ENCODE measurements at regions not wholly inside any gene's neighbourhood (a gene's known extent, or its start where the extent isn't known, plus 50 kb on each side); places are given as distances from the start of the nearest gene placed in this dataset.

GRCh38 chr13:31455581-31455980 is 255.8 kb downstream of the B3GLCT start:
- H3K27me3 Mint-ChIP-seq (ENCODE audit: unreplicated experiment) = no peaks in the 10 kb centered on the region
- H3K9me3 Mint-ChIP-seq (ENCODE audit: unreplicated experiment) = no peaks in the 10 kb centered on the region
- peaks cover 2% of the 10 kb centered on the region for H3K4me1 Mint-ChIP-seq (ENCODE audit: low read depth, unreplicated experiment)
- no peaks in the 10 kb centered on the region for H3K36me3 Mint-ChIP-seq (ENCODE audit: unreplicated experiment)
- no peak overlapping the region for H3K27ac Mint-ChIP-seq (ENCODE audit: unreplicated experiment)
- no peak for DNase-seq
- TF ChIP-seq CTCF (IDR thresholded peaks at IDR 0.05; ENCODE audit: partially characterized antibody, unreplicated experiment) = no peak
- no peak overlapping the region for H3K4me3 Mint-ChIP-seq (ENCODE audit: unreplicated experiment)

GRCh38 chr13:31456056-31456455 is 256.3 kb downstream of the B3GLCT start:
- no peak overlapping the region for H3K4me3 Mint-ChIP-seq (ENCODE audit: unreplicated experiment)
- TF ChIP-seq CTCF (IDR thresholded peaks at IDR 0.05; ENCODE audit: partially characterized antibody, unreplicated experiment) = no peak

GRCh38 chr13:31460061-31460460 is 260.3 kb downstream of the B3GLCT start:
- Mint-ChIP-seq H3K9me3 (ENCODE audit: unreplicated experiment) (no peaks in the 10 kb centered on the region), H3K4me3 (ENCODE audit: unreplicated experiment) (no peak overlapping the region), H3K27ac (ENCODE audit: unreplicated experiment) (no peak overlapping the region), H3K27me3 (ENCODE audit: unreplicated experiment) (no peaks in the 10 kb centered on the region), H3K4me1 (ENCODE audit: low read depth, unreplicated experiment) (peaks cover 2% of the 10 kb centered on the region), H3K36me3 (ENCODE audit: unreplicated experiment) (no peaks in the 10 kb centered on the region)
- no peak for TF ChIP-seq CTCF (IDR thresholded peaks at IDR 0.05; ENCODE audit: partially characterized antibody, unreplicated experiment)
- no peak for DNase-seq

More at GRCh38 chr13:31456056-31456455, 256.3 kb downstream of the B3GLCT start:
- peaks cover 2% of the 10 kb centered on the region for H3K4me1 Mint-ChIP-seq (ENCODE audit: low read depth, unreplicated experiment)
- H3K9me3 Mint-ChIP-seq (ENCODE audit: unreplicated experiment) = no peaks in the 10 kb centered on the region
- DNase-seq = no peak
- H3K27me3 Mint-ChIP-seq (ENCODE audit: unreplicated experiment) = no peaks in the 10 kb centered on the region
- H3K27ac Mint-ChIP-seq (ENCODE audit: unreplicated experiment) = no peak overlapping the region
- no peaks in the 10 kb centered on the region for H3K36me3 Mint-ChIP-seq (ENCODE audit: unreplicated experiment)

- Mint-ChIP-seq H3K4me3 (ENCODE audit: unreplicated experiment) (no peak overlapping the region), H3K27me3 (ENCODE audit: unreplicated experiment) (no peaks in the 10 kb centered on the region), H3K36me3 (ENCODE audit: unreplicated experiment) (no peaks in the 10 kb centered on the region), H3K27ac (ENCODE audit: unreplicated experiment) (no peak overlapping the region), H3K4me1 (ENCODE audit: low read depth, unreplicated experiment) (no peaks in the 10 kb centered on the region), H3K9me3 (ENCODE audit: unreplicated experiment) (no peaks in the 10 kb centered on the region)
- no peak for DNase-seq
- no peak for TF ChIP-seq CTCF (IDR thresholded peaks at IDR 0.05; ENCODE audit: partially characterized antibody, unreplicated experiment)
Observed at GRCh38 chr13:31461923-31462322, 262.1 kb downstream of the B3GLCT start.

GRCh38 chr13:31462766-31463165 is 263.0 kb downstream of the B3GLCT start:
- no peaks in the 10 kb centered on the region for H3K36me3 Mint-ChIP-seq (ENCODE audit: unreplicated experiment)
- no peak overlapping the region for H3K4me3 Mint-ChIP-seq (ENCODE audit: unreplicated experiment)
- H3K4me1 Mint-ChIP-seq (ENCODE audit: low read depth, unreplicated experiment) = peaks cover 4% of the 10 kb centered on the region

More at GRCh38 chr13:31462766-31463165, 263.0 kb downstream of the B3GLCT start:
- no peaks in the 10 kb centered on the region for H3K27me3 Mint-ChIP-seq (ENCODE audit: unreplicated experiment)
- TF ChIP-seq CTCF (IDR thresholded peaks at IDR 0.05; ENCODE audit: partially characterized antibody, unreplicated experiment) = no peak
- H3K9me3 Mint-ChIP-seq (ENCODE audit: unreplicated experiment) = no peaks in the 10 kb centered on the region
- no peak overlapping the region for H3K27ac Mint-ChIP-seq (ENCODE audit: unreplicated experiment)
- no peak for DNase-seq
